GM12872 (cell line): ENCODE measurements at regions not wholly inside any gene's neighbourhood (a gene's known extent, or its start where the extent isn't known, plus 50 kb on each side); places are given as distances from the start of the nearest gene placed in this dataset.

Experiments
- TF ChIP-seq, protein P1 (sequence below): IDR thresholded peaks from 3 replicates; pipeline ENCODE4 v1.5.1; 2011; ENCODE audit warnings: low read depth, mild to moderate bottlenecking, low read length, moderate library complexity; ENCODE audit not compliant: insufficient read depth

- TF ChIP-seq, protein P1, sequence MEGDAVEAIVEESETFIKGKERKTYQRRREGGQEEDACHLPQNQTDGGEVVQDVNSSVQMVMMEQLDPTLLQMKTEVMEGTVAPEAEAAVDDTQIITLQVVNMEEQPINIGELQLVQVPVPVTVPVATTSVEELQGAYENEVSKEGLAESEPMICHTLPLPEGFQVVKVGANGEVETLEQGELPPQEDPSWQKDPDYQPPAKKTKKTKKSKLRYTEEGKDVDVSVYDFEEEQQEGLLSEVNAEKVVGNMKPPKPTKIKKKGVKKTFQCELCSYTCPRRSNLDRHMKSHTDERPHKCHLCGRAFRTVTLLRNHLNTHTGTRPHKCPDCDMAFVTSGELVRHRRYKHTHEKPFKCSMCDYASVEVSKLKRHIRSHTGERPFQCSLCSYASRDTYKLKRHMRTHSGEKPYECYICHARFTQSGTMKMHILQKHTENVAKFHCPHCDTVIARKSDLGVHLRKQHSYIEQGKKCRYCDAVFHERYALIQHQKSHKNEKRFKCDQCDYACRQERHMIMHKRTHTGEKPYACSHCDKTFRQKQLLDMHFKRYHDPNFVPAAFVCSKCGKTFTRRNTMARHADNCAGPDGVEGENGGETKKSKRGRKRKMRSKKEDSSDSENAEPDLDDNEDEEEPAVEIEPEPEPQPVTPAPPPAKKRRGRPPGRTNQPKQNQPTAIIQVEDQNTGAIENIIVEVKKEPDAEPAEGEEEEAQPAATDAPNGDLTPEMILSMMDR: no peak
These were observed 162.8 kb downstream of the FASLG start for GRCh38 chr1:172821609-172822274.

GRCh38 chr1:172822886-172823285 is 164.0 kb downstream of the FASLG start:
- TF ChIP-seq, protein P1: no peak

- TF ChIP-seq, protein P1: no peak
These were observed 164.6 kb downstream of the FASLG start for GRCh38 chr1:172823534-172823933.

- TF ChIP-seq, protein P1: no peak
These were observed 165.3 kb downstream of the FASLG start for GRCh38 chr1:172824209-172824608.

DNA sequence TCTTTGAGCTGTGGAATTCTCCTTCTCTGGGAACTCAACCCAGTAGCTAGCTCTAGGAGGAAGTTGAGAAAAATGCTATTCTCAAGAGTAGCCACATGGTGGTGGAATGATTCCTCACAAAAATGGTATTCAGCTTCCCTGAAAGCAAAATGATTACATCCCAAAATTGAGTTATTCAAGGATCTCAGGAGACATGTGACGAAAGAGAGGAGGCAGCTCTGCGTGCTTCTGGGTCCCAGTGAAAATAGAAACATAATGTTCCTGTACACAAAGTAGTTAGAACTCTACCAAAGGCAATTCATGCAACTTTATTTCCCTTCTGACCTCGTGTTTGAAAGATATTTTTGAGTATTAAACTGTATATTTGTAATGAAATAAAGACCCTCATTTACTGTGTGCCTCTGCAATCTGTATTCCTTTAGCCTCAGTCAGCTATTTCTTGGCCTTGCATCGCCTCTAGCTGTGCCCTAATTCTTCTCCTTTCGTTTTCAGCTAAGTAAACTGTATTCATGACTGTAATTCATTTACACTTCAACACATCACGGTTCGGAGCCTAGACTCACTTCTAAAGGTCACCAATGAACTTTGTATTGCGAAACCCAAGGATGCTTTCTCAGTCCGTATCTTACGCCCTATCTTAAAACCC is 167.3 kb downstream of the FASLG start:
- TF ChIP-seq, protein P1: peak; percentile 55

GRCh38 chr1:172827301-172827700 is 168.4 kb downstream of the FASLG start:
- TF ChIP-seq, protein P1: no peak

GRCh38 chr1:172827841-172828240 is 168.9 kb downstream of the FASLG start:
- TF ChIP-seq, protein P1: no peak
